Erythroblast (primary cell): ENCODE measurements at regions not wholly inside any gene's neighbourhood (a gene's known extent, or its start where the extent isn't known, plus 50 kb on each side); places are given as distances from the start of the nearest gene placed in this dataset.

Experiments used
- GATA1 ChIP-seq: IDR thresholded peaks from 2 replicates; pipeline ENCODE4 v1.6.1; 2011; ENCODE audit warnings: low read depth, mild to moderate bottlenecking, control low read depth, low read length, moderate library complexity
- POLR2A ChIP-seq: IDR thresholded peaks from 2 replicates; pipeline ENCODE4 v1.6.1; 2011; ENCODE audit warnings: mild to moderate bottlenecking, low read length

- no peak for TF ChIP-seq POLR2A
- no peak for TF ChIP-seq GATA1
Observed at GRCh38 chr1:188991221-188991930, 1486.3 kb downstream of the BRINP3 start.
